ENCODE measurements at regions not wholly inside any gene's neighbourhood (a gene's known extent, or its start where the extent isn't known, plus 50 kb on each side); places are given as distances from the start of the nearest gene placed in this dataset.

- TF ChIP-seq CTCF (conservative IDR thresholded peaks at IDR 0.05; ENCODE audit: low read length) (no peak), EZH2phosphoT487 (IDR thresholded peaks at IDR 0.05; ENCODE audit: borderline replicate concordance) (no peak)
These were observed 151.3 kb downstream of the HGF start for GRCh38 chr7:81618396-81619014.
